ENCODE measurements at regions not wholly inside any gene's neighbourhood (a gene's known extent, or its start where the extent isn't known, plus 50 kb on each side); places are given as distances from the start of the nearest gene placed in this dataset.

- TF ChIP-seq CTCF (IDR thresholded peaks at IDR 0.05; ENCODE audit: extremely low read depth in 1 of 2, insufficient read depth in 1 of 2, low read depth in 1 of 2, low read length in 2 of 2), result no peak
- no peak for TF ChIP-seq POLR2AphosphoS5 (IDR thresholded peaks at IDR 0.05; ENCODE audit: insufficient read depth, low read depth, low read length)
Observed at GRCh38 chr4:77538574-77539157, 67.0 kb upstream of the CXCL13 start.

Data from endothelial cell of umbilical vein (primary cell).